Mammary epithelial cell (primary cell): ENCODE measurements at regions not wholly inside any gene's neighbourhood (a gene's known extent, or its start where the extent isn't known, plus 50 kb on each side); places are given as distances from the start of the nearest gene placed in this dataset.

ENCODE experiments used
- EZH2 ChIP-seq: IDR thresholded peaks from 2 replicates; pipeline ENCODE4 v1.6.1; 2012; ENCODE audit warnings: low read length, inconsistent platforms, borderline replicate concordance
- TF ChIP-seq, protein P1 (sequence below), 2 donors: IDR thresholded peaks in 1 of 2; conservative IDR thresholded peaks in 1 of 2; 2 replicates each; pipeline ENCODE4 v1.5.1; 2011 to 2012; ENCODE audit warnings: inconsistent platforms in 2 of 2, low read length in 2 of 2, mild to moderate bottlenecking in 2 of 2, control low read depth in 1 of 2, low read depth in 1 of 2; ENCODE audit not compliant: insufficient read depth in 1 of 2; ENCODE audit errors: extremely low read depth in 1 of 2

DNA sequence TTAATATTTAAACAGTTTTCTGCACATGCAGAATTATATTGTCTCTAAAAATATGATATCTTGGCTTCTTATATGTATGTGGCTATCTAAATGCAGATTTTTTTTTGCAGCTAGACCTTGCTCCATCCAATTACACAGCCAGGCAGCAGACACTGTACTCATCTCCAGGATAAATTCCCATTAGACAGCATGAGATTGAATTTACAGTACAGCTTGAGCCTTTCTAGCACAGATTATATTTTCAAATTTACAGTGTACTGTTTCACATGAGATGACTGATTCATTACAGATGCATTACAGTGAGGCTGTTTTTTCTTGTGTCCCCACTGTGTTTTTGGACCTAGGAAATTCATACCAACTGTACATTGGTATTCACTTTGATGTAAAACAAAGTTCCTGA lies 134.9 kb downstream of the OTOL1 start:
- TF ChIP-seq, protein P1, sequence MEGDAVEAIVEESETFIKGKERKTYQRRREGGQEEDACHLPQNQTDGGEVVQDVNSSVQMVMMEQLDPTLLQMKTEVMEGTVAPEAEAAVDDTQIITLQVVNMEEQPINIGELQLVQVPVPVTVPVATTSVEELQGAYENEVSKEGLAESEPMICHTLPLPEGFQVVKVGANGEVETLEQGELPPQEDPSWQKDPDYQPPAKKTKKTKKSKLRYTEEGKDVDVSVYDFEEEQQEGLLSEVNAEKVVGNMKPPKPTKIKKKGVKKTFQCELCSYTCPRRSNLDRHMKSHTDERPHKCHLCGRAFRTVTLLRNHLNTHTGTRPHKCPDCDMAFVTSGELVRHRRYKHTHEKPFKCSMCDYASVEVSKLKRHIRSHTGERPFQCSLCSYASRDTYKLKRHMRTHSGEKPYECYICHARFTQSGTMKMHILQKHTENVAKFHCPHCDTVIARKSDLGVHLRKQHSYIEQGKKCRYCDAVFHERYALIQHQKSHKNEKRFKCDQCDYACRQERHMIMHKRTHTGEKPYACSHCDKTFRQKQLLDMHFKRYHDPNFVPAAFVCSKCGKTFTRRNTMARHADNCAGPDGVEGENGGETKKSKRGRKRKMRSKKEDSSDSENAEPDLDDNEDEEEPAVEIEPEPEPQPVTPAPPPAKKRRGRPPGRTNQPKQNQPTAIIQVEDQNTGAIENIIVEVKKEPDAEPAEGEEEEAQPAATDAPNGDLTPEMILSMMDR (conservative IDR thresholded peaks at IDR 0.05 in 1 of 2, IDR thresholded peaks at IDR 0.05 in 1 of 2; ENCODE audit: extremely low read depth in 1 of 2, insufficient read depth in 1 of 2, low read depth in 1 of 2, low read length in 2 of 2), result no peak
- no peak for TF ChIP-seq EZH2
